Right kidney (tissue), 1 donor: ENCODE measurements at regions not wholly inside any gene's neighbourhood (a gene's known extent, or its start where the extent isn't known, plus 50 kb on each side); places are given as distances from the start of the nearest gene placed in this dataset.
A peak's percentile ranks its signal among the peaks of the same experiment; 100 is the strongest.

ENCODE experiments used
- DNase-seq: peaks from one replicate; pipeline ENCODE4 v3.0.0-alpha.2; 2016

GRCh38 chr13:95452375-95452774, 100.1 kb upstream of the CLDN10 start:
- no peak for DNase-seq

DNA sequence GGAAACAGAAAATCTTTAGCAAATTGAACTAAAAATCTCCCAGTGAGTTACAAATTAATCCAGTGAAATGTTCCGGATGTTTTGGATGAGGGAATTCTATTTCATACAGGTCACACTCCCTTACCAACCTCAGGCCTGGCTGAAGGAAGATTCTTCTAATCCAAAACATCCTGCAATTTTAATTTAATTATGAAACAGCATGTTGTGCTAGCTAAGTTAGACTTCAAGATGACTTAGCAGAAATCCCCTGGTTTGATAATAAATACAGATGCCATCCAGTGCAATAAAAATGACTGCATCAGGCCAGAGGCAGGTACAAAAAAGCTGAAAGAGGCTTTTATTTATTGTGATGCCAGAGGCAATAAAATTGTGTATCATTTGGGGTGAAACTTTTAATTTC, 96.7 kb upstream of the CLDN10 start:
- DNase-seq: no peak

GRCh38 chr13:95456815-95457214, 95.7 kb upstream of the CLDN10 start:
- no peak for DNase-seq

- no peak for DNase-seq
Measured at GRCh38 chr13:95457294-95457693, 95.2 kb upstream of the CLDN10 start.

- no peak for DNase-seq
Measured at GRCh38 chr13:95462801-95463200, 89.7 kb upstream of the CLDN10 start.

- DNase-seq: no peak
Measured at GRCh38 chr13:95463531-95463930, 89.0 kb upstream of the CLDN10 start.

DNA sequence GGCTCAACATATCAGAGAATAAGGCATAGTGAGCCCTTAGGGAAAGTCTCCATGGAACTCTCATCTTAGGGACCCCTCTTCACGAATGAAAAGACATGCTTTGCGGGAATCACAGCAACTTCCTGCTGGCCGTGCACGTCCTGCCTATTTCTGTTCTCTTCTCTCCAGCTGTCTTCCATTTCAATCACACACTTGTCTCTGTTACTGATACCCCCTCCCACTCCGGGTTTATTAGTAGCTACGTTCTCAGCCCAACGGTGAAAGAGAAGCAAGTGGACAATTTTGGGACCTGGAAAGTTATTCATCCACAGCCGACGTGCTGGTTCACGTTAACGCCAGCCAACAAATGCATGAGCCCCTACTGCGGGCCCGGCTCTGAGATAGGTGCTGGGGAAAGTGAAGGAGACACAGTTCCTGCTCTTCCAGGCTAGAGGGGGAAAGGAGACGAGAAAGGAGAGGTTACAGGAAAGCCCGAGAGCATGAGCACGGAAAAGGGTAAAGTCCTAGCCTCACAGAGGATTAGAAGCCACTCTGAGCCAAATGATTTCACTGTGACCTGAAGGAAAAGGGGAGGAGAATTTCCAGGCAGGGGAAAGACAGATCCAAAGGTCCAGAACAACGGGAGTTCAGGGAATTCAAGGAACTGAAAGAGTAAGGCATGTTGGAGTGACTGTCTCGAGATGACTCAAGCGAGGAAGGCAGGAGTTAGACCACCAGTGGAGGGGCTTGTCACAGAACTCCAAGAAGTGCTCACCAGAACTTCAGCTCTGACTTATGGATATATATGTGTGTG, 81.8 kb upstream of the CLDN10 start:
- DNase-seq: peak; percentile 14

DNA sequence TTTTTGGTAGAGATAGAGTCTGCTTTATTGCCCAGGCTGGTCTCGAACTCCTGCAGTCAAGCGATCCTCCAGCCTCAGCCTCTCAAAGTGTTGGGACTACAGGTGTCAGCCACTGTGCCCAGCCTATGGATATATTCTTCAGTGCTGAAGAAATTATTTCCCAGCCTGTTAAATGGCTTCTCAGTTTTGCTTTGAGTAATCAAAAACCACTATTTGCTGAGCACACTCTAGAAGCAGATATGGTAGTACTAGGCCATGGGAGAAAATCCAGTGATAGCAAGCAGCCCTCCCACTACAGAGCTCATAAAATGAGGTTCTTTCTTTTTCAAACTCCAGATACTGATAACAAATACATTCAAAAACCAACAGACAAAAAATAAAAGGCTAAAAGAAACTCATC, 80.6 kb upstream of the CLDN10 start:
- no peak for DNase-seq

GRCh38 chr13:95474992-95475391, 77.5 kb upstream of the CLDN10 start:
- DNase-seq: no peak

GRCh38 chr13:95477187-95477586, 75.3 kb upstream of the CLDN10 start:
- no peak for DNase-seq

DNA sequence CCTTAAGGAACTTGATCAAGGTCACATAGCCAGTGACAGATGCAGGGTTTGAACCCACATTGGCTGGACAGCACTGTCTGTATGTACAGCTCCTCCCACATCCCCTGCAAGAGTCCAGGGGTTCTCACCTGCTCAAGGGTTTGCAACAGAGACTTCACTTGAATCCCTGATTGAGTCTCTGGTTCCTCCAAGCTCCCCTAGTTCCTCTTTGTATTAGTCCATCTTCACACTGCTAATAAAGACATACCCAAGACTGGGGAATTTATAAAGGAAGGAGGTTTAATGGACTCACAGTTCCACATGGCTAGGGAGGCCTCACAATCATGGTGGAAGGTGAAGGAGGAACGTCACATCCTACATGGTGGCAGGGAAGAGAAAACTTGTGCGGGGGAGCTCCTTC, 72.8 kb upstream of the CLDN10 start:
- DNase-seq: no peak

DNA sequence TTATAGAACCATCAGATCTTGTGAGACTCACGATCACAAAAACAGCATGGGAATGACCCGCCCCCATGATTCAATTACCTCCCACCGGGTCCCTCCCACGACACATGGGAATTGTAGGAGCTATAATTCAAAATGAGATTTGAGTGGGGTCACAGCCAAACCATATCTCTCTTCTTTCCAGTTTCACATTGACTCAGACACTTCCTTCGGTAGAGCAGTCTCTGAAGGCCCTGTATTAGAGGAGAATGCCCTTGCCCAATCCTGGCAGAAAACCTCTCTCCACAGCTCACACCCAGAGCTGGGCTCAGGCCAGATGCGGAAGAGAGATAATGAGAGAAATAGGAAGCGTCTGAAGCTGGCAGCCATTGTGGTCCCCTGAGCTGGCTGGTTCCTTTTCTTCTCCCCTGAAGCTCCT, 72.4 kb upstream of the CLDN10 start:
- DNase-seq: no peak

GRCh38 chr13:95480791-95481780, 71.4 kb upstream of the CLDN10 start:
- DNase-seq: no peak

GRCh38 chr13:95484052-95484451, 68.5 kb upstream of the CLDN10 start:
- DNase-seq: no peak

- no peak for DNase-seq
Measured at GRCh38 chr13:95485045-95485517, 67.4 kb upstream of the CLDN10 start.

DNA sequence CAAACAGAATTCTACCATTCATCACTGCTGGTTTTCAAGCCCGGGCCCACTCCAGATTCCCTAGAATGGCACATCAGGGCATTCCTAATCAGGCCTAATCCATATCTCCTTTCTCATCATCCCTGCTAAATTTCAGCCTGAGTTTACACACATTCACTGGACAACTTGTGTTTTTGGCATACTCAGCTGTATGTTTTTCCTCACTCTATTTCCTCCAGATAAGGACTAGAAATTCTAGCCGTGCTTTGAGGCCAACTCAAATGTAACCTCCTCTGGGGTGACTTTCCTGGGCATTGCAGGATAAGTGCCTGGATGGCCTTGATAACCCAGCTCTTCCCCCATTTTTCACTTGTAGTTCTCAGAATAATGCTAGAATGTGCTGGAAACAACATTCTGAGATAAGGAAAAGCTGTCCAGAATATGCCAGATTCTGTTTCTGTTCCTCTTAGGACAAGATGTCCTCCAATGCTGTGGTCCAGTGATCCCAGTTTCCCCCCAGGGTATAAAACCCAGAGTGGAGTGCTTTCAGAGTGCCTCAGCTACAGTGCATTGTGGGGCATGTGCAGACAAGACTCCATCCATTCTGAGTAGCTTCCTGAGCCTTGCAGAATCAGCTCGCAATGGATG, 66.9 kb upstream of the CLDN10 start:
- DNase-seq: no peak

DNA sequence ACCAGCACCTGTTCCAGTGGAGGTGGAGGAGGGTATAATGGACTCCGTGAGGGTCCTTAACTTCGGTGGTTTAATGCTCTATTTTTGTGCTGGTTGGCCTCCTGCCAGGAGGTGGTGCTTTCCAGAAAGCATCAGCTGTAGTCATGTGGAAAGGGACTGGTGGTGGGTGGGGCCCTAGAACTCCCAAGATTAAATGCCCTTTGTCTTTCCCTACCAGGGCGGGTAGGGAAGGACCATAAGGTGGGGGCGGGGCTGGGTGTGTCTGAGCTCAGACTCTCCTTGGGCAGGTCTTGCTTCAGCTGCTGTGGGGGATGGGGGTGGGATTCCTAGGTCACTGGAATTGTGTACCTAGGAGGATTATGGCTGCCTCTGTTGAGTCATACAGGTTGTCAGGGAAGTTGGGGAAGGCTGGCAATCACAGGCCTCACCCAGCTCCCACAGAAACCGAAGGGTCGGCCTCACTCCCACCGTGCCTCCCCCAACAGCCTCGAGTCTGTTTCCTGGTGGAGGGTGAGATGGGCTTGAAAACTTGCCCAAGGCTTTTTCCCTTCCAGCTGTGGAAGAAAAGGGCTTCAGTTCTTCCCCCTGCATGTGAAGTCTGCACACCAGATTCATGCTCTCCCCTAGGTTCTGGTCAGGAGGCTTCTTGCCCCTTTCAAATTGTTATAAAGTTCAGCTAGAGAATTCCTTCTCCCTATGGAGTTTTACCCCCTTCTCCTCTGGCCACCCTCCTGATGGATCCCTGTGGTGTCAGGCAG, 60.3 kb upstream of the CLDN10 start:
- DNase-seq: no peak

DNA sequence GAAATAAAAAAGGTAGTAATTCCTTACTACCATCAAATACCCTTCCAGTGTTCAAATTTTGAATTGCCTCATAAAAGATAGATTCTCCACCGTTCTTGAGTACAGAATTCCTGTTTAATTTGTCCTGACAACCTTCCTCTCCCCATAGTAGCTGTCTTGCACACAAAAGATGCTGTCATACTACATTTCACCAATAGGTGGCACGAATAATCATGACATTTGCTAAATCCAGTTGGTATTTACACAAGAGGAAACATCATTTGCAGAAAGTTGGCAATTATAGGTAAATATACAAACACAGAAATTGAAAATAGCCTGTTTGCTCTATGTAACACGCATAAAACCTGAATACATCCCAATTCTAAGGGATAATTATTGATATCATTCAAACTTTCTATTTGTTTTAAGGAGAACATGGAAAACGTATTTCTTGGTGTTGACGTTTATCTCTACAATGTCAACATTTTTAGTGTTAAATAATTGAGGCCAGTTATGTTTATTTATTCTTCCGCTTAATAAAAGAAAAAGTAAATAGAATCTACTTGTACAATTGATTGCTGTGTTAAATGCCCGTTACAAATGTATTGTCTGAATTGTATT, 58.3 kb upstream of the CLDN10 start:
- DNase-seq: no peak

GRCh38 chr13:95496485-95496884, 56.0 kb upstream of the CLDN10 start:
- no peak for DNase-seq

GRCh38 chr13:95497381-95497807, 55.1 kb upstream of the CLDN10 start:
- no peak for DNase-seq

- DNase-seq: no peak
Measured at GRCh38 chr13:95498886-95499285, 53.6 kb upstream of the CLDN10 start.
